ENCODE measurements at regions not wholly inside any gene's neighbourhood (a gene's known extent, or its start where the extent isn't known, plus 50 kb on each side); places are given as distances from the start of the nearest gene placed in this dataset.

DNA sequence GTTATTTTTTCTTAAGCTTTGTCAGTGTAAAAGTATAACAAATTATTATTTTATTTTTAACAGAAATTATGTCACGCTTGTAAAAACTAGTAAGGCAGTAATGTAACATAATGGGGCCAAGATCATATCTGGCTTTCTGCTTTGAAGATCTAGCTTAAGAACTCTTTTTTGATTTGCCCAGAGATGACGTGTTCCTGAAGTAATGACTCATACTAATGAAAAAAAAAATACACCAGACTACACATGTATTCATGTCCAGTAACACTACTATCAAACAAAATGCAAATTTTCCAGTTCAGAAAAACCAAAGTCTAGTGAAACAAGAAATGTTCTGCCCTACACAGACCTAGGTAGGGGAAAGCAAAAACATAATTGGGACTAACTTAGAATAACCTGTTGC, 432.2 kb upstream of the ATXN7L3B start:
- TF ChIP-seq CREB1 (CRISPR knock-in tag; IDR thresholded peaks at IDR 0.05; ENCODE audit: low read depth): no peak
- no peak for TF ChIP-seq CTCF (conservative IDR thresholded peaks at IDR 0.05; ENCODE audit: low read depth in 2 of 2)
- no peak for TF ChIP-seq ZNF114 (CRISPR knock-in tag; IDR thresholded peaks at IDR 0.05)
- no peak for TF ChIP-seq POLR2AphosphoS5 (IDR thresholded peaks at IDR 0.05; ENCODE audit: low read depth)
- no peak for TF ChIP-seq EZH2 (IDR thresholded peaks at IDR 0.05; ENCODE audit: low read depth, unreplicated experiment)
- TF ChIP-seq EZH2phosphoT487 (IDR thresholded peaks at IDR 0.05; ENCODE audit: unreplicated experiment): no peak

Data from GM23338 (cell line).